ENCODE measurements at regions not wholly inside any gene's neighbourhood (a gene's known extent, or its start where the extent isn't known, plus 50 kb on each side); places are given as distances from the start of the nearest gene placed in this dataset.

DNA sequence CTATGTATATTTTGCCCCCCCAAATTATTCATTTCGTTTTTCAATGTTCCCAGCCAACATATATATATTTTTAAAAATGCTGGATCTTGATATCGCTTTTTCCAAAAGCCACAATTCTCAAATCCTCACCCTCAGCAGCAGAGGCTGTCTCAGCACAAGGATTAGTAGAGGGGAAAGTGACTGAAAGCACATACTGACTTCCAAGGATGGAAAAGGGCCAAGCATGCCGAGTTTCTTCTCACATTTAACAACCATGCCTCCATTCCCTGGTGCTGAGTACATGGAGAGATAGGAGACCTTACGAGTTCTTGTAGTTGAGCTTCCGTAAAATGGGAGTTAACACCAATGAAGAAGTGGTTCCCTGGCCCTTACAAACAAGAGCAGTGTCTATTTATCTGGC lies 403.4 kb upstream of the DCN start:
- Histone ChIP-seq H3K9me2 (ENCODE audit: low read depth, low read length) (no peaks in the 10 kb centered on the region), H3K79me2 (ENCODE audit: insufficient read depth, low read length) (no peaks in the 10 kb centered on the region), H4K20me1 (ENCODE audit: insufficient read depth, low read length) (no peaks in the 10 kb centered on the region), H3F3A (ENCODE audit: insufficient read depth, low read length) (no peaks in the 10 kb centered on the region), H3K27me3 (ENCODE audit: insufficient read depth, low read length) (no peaks in the 10 kb centered on the region), H2AFZ (ENCODE audit: low read length) (no peak overlapping the region), H3K9ac (ENCODE audit: low read length) (no peak overlapping the region), H3K36me3 (ENCODE audit: insufficient read depth, low read length) (no peaks in the 10 kb centered on the region), H3K4me3 (ENCODE audit: low read depth, low read length, poor library complexity, severe bottlenecking) (no peak overlapping the region), H3K27ac (ENCODE audit: low read depth, low read length, poor library complexity, severe bottlenecking) (no peak overlapping the region), H3K9me3 (ENCODE audit: low read length) (no peaks in the 10 kb centered on the region), H3K4me2 (ENCODE audit: low read length) (no peak overlapping the region), H3K4me1 (ENCODE audit: insufficient read depth, low read length, severe bottlenecking) (no peaks in the 10 kb centered on the region)
- no peak for TF ChIP-seq EZH2 (IDR thresholded peaks at IDR 0.05; ENCODE audit: borderline replicate concordance, low read length)
- TF ChIP-seq, protein P1, sequence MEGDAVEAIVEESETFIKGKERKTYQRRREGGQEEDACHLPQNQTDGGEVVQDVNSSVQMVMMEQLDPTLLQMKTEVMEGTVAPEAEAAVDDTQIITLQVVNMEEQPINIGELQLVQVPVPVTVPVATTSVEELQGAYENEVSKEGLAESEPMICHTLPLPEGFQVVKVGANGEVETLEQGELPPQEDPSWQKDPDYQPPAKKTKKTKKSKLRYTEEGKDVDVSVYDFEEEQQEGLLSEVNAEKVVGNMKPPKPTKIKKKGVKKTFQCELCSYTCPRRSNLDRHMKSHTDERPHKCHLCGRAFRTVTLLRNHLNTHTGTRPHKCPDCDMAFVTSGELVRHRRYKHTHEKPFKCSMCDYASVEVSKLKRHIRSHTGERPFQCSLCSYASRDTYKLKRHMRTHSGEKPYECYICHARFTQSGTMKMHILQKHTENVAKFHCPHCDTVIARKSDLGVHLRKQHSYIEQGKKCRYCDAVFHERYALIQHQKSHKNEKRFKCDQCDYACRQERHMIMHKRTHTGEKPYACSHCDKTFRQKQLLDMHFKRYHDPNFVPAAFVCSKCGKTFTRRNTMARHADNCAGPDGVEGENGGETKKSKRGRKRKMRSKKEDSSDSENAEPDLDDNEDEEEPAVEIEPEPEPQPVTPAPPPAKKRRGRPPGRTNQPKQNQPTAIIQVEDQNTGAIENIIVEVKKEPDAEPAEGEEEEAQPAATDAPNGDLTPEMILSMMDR (IDR thresholded peaks at IDR 0.05; ENCODE audit: low read length), result no peak

DNA sequence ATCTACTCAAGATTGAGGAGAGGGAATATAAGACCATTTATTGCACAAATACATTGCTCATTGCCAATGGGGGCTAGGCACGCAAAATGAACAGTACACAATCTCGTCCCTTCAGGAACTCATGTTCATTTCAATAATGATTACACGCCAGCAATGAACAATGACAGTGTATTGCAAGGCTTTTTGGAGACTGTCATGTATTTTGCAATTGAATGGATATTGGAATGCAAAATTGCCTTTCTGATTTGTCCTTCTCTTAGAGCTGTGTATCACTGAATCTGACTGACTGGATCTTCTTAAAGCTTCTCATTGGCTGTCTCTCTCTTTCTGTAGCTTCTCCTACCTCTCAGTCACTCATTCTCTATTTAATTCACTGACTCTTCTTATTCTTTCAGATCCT lies 400.2 kb upstream of the DCN start:
- Histone ChIP-seq H3K9me3 (ENCODE audit: low read length) (no peaks in the 10 kb centered on the region), H4K20me1 (ENCODE audit: insufficient read depth, low read length) (no peaks in the 10 kb centered on the region), H3K4me1 (ENCODE audit: insufficient read depth, low read length, severe bottlenecking) (no peaks in the 10 kb centered on the region), H3K79me2 (ENCODE audit: insufficient read depth, low read length) (no peaks in the 10 kb centered on the region), H3K9me2 (ENCODE audit: low read depth, low read length) (no peaks in the 10 kb centered on the region), H3K27me3 (ENCODE audit: insufficient read depth, low read length) (no peaks in the 10 kb centered on the region), H3F3A (ENCODE audit: insufficient read depth, low read length) (no peaks in the 10 kb centered on the region), H3K36me3 (ENCODE audit: insufficient read depth, low read length) (no peaks in the 10 kb centered on the region), H3K4me2 (ENCODE audit: low read length) (no peak overlapping the region), H3K4me3 (ENCODE audit: low read depth, low read length, poor library complexity, severe bottlenecking) (no peak overlapping the region), H3K9ac (ENCODE audit: low read length) (no peak overlapping the region), H2AFZ (ENCODE audit: low read length) (no peak overlapping the region), H3K27ac (ENCODE audit: low read depth, low read length, poor library complexity, severe bottlenecking) (no peak overlapping the region)
- TF ChIP-seq, protein P1 (IDR thresholded peaks at IDR 0.05; ENCODE audit: low read length), result no peak
- no peak for TF ChIP-seq EZH2 (IDR thresholded peaks at IDR 0.05; ENCODE audit: borderline replicate concordance, low read length)

DNA sequence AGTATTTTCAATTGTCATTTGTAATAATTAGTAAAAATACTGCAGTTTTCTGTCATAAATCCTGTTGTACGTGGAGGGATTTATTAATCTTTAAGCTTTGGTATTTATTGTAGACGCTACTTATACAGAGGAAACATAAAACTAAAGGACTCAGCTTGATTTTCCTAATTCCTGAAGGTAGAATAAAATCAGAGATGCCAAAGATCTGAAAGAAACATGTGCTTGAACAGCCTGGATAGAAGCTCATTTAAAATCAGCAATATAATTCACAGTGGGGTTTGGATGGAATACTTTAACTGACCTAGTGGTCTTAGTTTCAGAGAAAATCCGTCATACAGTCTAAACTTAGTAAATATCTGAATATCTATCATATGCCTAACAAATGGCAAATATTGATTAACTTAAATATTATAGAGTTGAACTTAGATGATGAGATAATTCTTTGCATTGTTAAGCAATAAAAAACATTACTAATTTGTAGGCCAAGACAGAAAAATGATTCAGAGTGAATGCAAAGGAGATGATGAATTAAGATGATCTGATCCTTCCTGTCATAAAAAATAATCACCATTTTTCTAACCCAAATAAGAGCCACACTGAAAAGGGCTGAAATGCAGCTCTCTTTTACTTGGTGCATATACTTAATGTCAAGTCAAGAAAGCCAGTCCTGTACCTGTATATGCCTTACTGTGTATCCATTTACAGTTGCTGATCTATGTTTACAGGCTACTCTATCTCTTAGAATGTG lies 397.1 kb upstream of the DCN start:
- H3K36me3 ChIP-seq (ENCODE audit: insufficient read depth, low read length), result no peaks in the 10 kb centered on the region
- no peaks in the 10 kb centered on the region for H3K9me3 ChIP-seq (ENCODE audit: low read length)
- no peaks in the 10 kb centered on the region for H3K4me1 ChIP-seq (ENCODE audit: insufficient read depth, low read length, severe bottlenecking)
- no peaks in the 10 kb centered on the region for H3K9me2 ChIP-seq (ENCODE audit: low read depth, low read length)
- H3K79me2 ChIP-seq (ENCODE audit: insufficient read depth, low read length), result no peaks in the 10 kb centered on the region
- no peak overlapping the region for H3K4me3 ChIP-seq (ENCODE audit: low read depth, low read length, poor library complexity, severe bottlenecking)
- H4K20me1 ChIP-seq (ENCODE audit: insufficient read depth, low read length), result no peaks in the 10 kb centered on the region
- no peak overlapping the region for H3K9ac ChIP-seq (ENCODE audit: low read length)
- no peaks in the 10 kb centered on the region for H3K27me3 ChIP-seq (ENCODE audit: insufficient read depth, low read length)
- TF ChIP-seq, protein P1 (IDR thresholded peaks at IDR 0.05; ENCODE audit: low read length), result no peak
- TF ChIP-seq EZH2 (IDR thresholded peaks at IDR 0.05; ENCODE audit: borderline replicate concordance, low read length), result no peak
- no peak overlapping the region for H2AFZ ChIP-seq (ENCODE audit: low read length)
- no peak overlapping the region for H3K4me2 ChIP-seq (ENCODE audit: low read length)
- H3K27ac ChIP-seq (ENCODE audit: low read depth, low read length, poor library complexity, severe bottlenecking), result no peak overlapping the region
- H3F3A ChIP-seq (ENCODE audit: insufficient read depth, low read length), result no peaks in the 10 kb centered on the region
